ENCODE measurements at regions not wholly inside any gene's neighbourhood (a gene's known extent, or its start where the extent isn't known, plus 50 kb on each side); places are given as distances from the start of the nearest gene placed in this dataset.

DNA sequence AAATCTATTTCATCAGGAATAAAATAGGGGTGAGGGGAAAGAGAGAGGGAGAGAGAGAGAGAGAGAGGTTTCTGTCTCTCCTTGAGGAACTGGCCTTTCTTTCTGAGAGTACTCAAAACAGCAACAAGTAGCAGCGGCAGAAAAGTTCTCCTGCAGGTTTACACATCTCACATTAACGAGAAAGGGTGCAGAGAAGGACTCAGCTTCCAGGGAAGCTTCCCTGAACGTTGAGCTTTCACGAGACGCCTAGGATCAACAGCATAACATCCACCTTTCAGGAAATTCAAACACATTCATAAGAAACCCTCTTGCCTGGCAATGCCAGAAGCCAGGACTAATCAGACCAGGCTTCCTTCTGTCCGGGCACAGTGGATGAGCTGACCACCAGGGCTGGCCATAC lies 162.9 kb downstream of the ZDHHC21 start:
- no peak overlapping the region for H3K18ac ChIP-seq (ENCODE audit: insufficient read length, low read depth, low read length)
- no peak overlapping the region for H2BK5ac ChIP-seq (ENCODE audit: insufficient read length, low read length)
- H2BK15ac ChIP-seq (ENCODE audit: low read depth, low read length): no peak overlapping the region
- WGBS (ENCODE audit: extremely low coverage, insufficient read length, low lambda C conversion rate): no CpG with 5 or more reads among the region's 6 CpGs
- H3K23me2 ChIP-seq (ENCODE audit: insufficient read length, low read depth, low read length, poor library complexity, severe bottlenecking): no peaks in the 10 kb centered on the region
- no peak overlapping the region for H4K91ac ChIP-seq (ENCODE audit: insufficient read length, low read depth, low read length)
- no peaks in the 10 kb centered on the region for H3K27me3 ChIP-seq (ENCODE audit: insufficient read depth, low read length)
- Mint-ChIP-seq H3K27me3 (ENCODE audit: low read depth) (peaks cover 4% of the 10 kb centered on the region), H3K27ac (peak overlapping the region; percentile 1 to 91 (median 2); a peak in 5 of 7 replicates), H3K36me3 (ENCODE audit: insufficient read depth in 1 of 3, low read depth in 3 of 3) (no peaks in the 10 kb centered on the region), H3K4me1 (peaks cover 59 to 61% of the 10 kb centered on the region in 2 experiments), H3K9me3 (no peaks in the 10 kb centered on the region), H3K4me3 (no peak overlapping the region; a peak in 1 of 5 replicates)
- no peak overlapping the region for H2AK5ac ChIP-seq (ENCODE audit: insufficient read length, low read length)
- H4K20me1 ChIP-seq (ENCODE audit: control insufficient read depth, insufficient read depth, insufficient read length): no peaks in the 10 kb centered on the region
- H2BK20ac ChIP-seq (ENCODE audit: low read depth, low read length, poor library complexity, severe bottlenecking): no peak overlapping the region
- H3K4me1 ChIP-seq (ENCODE audit: insufficient read depth, low read length): peaks cover 14% of the 10 kb centered on the region
- H3K4ac ChIP-seq (ENCODE audit: low read depth, low read length): no peak overlapping the region
- no peak overlapping the region for H3K56ac ChIP-seq (ENCODE audit: insufficient read length, low read depth, low read length)
- H4K5ac ChIP-seq (ENCODE audit: insufficient read length, low read depth, low read length): no peak overlapping the region
- no peak overlapping the region for H3K23ac ChIP-seq (ENCODE audit: insufficient read length, low read depth, low read length)
- TF ChIP-seq, protein P1, sequence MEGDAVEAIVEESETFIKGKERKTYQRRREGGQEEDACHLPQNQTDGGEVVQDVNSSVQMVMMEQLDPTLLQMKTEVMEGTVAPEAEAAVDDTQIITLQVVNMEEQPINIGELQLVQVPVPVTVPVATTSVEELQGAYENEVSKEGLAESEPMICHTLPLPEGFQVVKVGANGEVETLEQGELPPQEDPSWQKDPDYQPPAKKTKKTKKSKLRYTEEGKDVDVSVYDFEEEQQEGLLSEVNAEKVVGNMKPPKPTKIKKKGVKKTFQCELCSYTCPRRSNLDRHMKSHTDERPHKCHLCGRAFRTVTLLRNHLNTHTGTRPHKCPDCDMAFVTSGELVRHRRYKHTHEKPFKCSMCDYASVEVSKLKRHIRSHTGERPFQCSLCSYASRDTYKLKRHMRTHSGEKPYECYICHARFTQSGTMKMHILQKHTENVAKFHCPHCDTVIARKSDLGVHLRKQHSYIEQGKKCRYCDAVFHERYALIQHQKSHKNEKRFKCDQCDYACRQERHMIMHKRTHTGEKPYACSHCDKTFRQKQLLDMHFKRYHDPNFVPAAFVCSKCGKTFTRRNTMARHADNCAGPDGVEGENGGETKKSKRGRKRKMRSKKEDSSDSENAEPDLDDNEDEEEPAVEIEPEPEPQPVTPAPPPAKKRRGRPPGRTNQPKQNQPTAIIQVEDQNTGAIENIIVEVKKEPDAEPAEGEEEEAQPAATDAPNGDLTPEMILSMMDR (conservative IDR thresholded peaks at IDR 0.05): no peak
- H2BK120ac ChIP-seq (ENCODE audit: low read depth, low read length, poor library complexity, severe bottlenecking): no peak overlapping the region
- no peaks in the 10 kb centered on the region for H3K79me2 ChIP-seq (ENCODE audit: insufficient read depth, low read length)
- H3T11ph ChIP-seq (ENCODE audit: low read length): no peak overlapping the region
- H3K9ac ChIP-seq (ENCODE audit: extremely low read depth, insufficient read length, low read length): no peak overlapping the region
- no peaks in the 10 kb centered on the region for H3K79me1 ChIP-seq (ENCODE audit: insufficient read depth, low read depth, low read length, poor library complexity, severe bottlenecking)
- no peaks in the 10 kb centered on the region for H3K9me3 ChIP-seq (ENCODE audit: control insufficient read depth, low read depth, low read length)
- no peak overlapping the region for H3K14ac ChIP-seq (ENCODE audit: insufficient read depth, low read length)
- H4K8ac ChIP-seq (replicated peaks; ENCODE audit: insufficient read length, low read depth, low read length): no peak overlapping the region
- H2BK12ac ChIP-seq (ENCODE audit: insufficient read length, low read depth, low read length): no peak overlapping the region
- H3K4me2 ChIP-seq (ENCODE audit: insufficient read depth, insufficient read length, low read length): no peak overlapping the region
- no peak overlapping the region for H3K27ac ChIP-seq (ENCODE audit: insufficient read length, low read depth, low read length)
- no peak for DNase-seq
- no peak overlapping the region for H2AFZ ChIP-seq (ENCODE audit: low read length)
